HepG2 (cell line): ENCODE measurements at regions not wholly inside any gene's neighbourhood (a gene's known extent, or its start where the extent isn't known, plus 50 kb on each side); places are given as distances from the start of the nearest gene placed in this dataset.

Source experiments
- E2F1 ChIP-seq: sonication (generic); formaldehyde crosslinking; IDR thresholded peaks from 2 replicates; pipeline ENCODE4 v1.5.0; 2020; ENCODE audit warnings: missing genetic modification reagents
- EP300 ChIP-seq, 3 experiments: sonication (generic) in 1 of 3; formaldehyde crosslinking in 1 of 3; IDR thresholded peaks; 2 replicates each; pipeline versions ENCODE4 v1.5.1 to v1.6.1; 2011 to 2020; ENCODE audit warnings: low read depth in 2 of 3, low read length in 2 of 3, borderline replicate concordance in 1 of 3, improper control_type of control experiment in 1 of 3, mild to moderate bottlenecking in 1 of 3, missing genetic modification reagents in 1 of 3, moderate library complexity in 1 of 3
- PCBP1 ChIP-seq: fragments of 200-400 bp; formaldehyde crosslinking; IDR thresholded peaks from 2 replicates; pipeline ENCODE4 v1.6.1; 2017; ENCODE audit warnings: mild to moderate bottlenecking, low read depth, low read length, borderline replicate concordance
- RAD21 ChIP-seq: fragments of 450-650 bp; formaldehyde crosslinking; IDR thresholded peaks from 2 replicates; pipeline ENCODE4 v1.5.0; 2020; ENCODE audit warnings: mild to moderate bottlenecking
- ZNF747 ChIP-seq: sonication (generic); formaldehyde crosslinking; IDR thresholded peaks from 2 replicates; pipeline ENCODE4 v1.8.1; 2023; ENCODE audit warnings: missing genetic modification reagents, mild to moderate bottlenecking, borderline replicate concordance
- TF ChIP-seq, protein P1 (sequence below): IDR thresholded peaks from 2 replicates; pipeline ENCODE4 v1.6.1; 2016; ENCODE audit warnings: low read depth, control low read depth
- TF ChIP-seq, protein P2 (sequence below): sonication (generic); formaldehyde crosslinking; IDR thresholded peaks from 2 replicates; pipeline ENCODE4 v1.5.0; 2020; ENCODE audit warnings: mild to moderate bottlenecking, missing genetic modification reagents, moderate library complexity

DNA sequence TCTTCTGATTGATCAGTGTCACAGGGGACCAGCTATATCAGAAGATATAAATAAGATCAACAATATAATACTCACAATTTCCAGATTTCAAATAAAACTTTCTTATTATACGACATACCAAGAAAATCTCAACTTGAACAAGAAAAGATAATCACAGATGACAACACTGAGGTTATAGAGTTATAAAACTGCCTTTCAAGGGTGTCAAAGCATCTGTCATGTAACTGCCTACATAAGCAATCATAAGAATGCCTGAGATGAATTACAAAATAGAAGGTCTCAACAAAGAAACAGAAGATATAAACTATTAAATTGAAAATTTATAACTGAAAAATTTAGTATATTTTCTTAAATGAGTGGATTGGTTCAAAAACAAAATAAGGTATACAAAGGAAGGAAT lies 659.2 kb downstream of the SLC16A7 start:
- no peak for TF ChIP-seq PCBP1
- TF ChIP-seq EP300 (IDR thresholded peaks at IDR 0.05; ENCODE audit: low read depth in 2 of 2, low read length in 2 of 2) = no peak
- TF ChIP-seq EP300 (CRISPR knock-in tag; IDR thresholded peaks at IDR 0.05; ENCODE audit: borderline replicate concordance) = no peak
- TF ChIP-seq, protein P1, sequence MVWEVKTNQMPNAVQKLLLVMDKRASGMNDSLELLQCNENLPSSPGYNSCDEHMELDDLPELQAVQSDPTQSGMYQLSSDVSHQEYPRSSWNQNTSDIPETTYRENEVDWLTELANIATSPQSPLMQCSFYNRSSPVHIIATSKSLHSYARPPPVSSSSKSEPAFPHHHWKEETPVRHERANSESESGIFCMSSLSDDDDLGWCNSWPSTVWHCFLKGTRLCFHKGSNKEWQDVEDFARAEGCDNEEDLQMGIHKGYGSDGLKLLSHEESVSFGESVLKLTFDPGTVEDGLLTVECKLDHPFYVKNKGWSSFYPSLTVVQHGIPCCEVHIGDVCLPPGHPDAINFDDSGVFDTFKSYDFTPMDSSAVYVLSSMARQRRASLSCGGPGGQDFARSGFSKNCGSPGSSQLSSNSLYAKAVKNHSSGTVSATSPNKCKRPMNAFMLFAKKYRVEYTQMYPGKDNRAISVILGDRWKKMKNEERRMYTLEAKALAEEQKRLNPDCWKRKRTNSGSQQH (CRISPR knock-in tag) = no peak
- TF ChIP-seq E2F1 (CRISPR knock-in tag) = no peak
- no peak for TF ChIP-seq ZNF747 (CRISPR knock-in tag)
- TF ChIP-seq RAD21 (CRISPR knock-in tag) = no peak
- TF ChIP-seq, protein P2, sequence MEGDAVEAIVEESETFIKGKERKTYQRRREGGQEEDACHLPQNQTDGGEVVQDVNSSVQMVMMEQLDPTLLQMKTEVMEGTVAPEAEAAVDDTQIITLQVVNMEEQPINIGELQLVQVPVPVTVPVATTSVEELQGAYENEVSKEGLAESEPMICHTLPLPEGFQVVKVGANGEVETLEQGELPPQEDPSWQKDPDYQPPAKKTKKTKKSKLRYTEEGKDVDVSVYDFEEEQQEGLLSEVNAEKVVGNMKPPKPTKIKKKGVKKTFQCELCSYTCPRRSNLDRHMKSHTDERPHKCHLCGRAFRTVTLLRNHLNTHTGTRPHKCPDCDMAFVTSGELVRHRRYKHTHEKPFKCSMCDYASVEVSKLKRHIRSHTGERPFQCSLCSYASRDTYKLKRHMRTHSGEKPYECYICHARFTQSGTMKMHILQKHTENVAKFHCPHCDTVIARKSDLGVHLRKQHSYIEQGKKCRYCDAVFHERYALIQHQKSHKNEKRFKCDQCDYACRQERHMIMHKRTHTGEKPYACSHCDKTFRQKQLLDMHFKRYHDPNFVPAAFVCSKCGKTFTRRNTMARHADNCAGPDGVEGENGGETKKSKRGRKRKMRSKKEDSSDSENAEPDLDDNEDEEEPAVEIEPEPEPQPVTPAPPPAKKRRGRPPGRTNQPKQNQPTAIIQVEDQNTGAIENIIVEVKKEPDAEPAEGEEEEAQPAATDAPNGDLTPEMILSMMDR = no peak
